HG02642 (cell line): ENCODE measurements at regions not wholly inside any gene's neighbourhood (a gene's known extent, or its start where the extent isn't known, plus 50 kb on each side); places are given as distances from the start of the nearest gene placed in this dataset.
A peak's percentile ranks its signal among the peaks of the same experiment; 100 is the strongest.

Experiments used
- ATAC-seq: cut with Tn5 transposase; IDR thresholded peaks from one replicate; pipeline ENCODE4 v1.9.1; 2021; ENCODE audit warnings: mild to moderate bottlenecking; ENCODE audit not compliant: unreplicated experiment, poor library complexity

- ATAC-seq: no peak
Observed at GRCh38 chr9:16191191-16191590, 638.3 kb downstream of the CCDC171 start.

GRCh38 chr9:16191691-16192402 is 639.0 kb downstream of the CCDC171 start:
- ATAC-seq: peak; percentile 89

GRCh38 chr9:16192403-16193017 is 639.7 kb downstream of the CCDC171 start:
- ATAC-seq: no peak

- no peak for ATAC-seq
Observed at GRCh38 chr9:16193066-16193465, 640.2 kb downstream of the CCDC171 start.

- no peak for ATAC-seq
Observed at GRCh38 chr9:16196206-16196605, 643.4 kb downstream of the CCDC171 start.

- no peak for ATAC-seq
Observed at GRCh38 chr9:16197578-16198370, 644.9 kb downstream of the CCDC171 start.

GRCh38 chr9:16198996-16199395 is 646.2 kb downstream of the CCDC171 start:
- no peak for ATAC-seq

- ATAC-seq: no peak
Observed at GRCh38 chr9:16202221-16202620, 649.4 kb downstream of the CCDC171 start.

GRCh38 chr9:16202914-16203728 is 650.3 kb downstream of the CCDC171 start:
- ATAC-seq: no peak

GRCh38 chr9:16203729-16204573 is 651.1 kb downstream of the CCDC171 start:
- no peak for ATAC-seq

- no peak for ATAC-seq
Observed at GRCh38 chr9:16205455-16205854, 652.6 kb downstream of the CCDC171 start.

GRCh38 chr9:16206518-16206917 is 653.7 kb downstream of the CCDC171 start:
- ATAC-seq: no peak

GRCh38 chr9:16207161-16207560 is 654.3 kb downstream of the CCDC171 start:
- ATAC-seq: no peak

GRCh38 chr9:16210440-16210839 is 657.6 kb downstream of the CCDC171 start:
- no peak for ATAC-seq

GRCh38 chr9:16211946-16212345 is 658.5 kb downstream of the BNC2 start:
- ATAC-seq: no peak

- ATAC-seq: no peak
Observed at GRCh38 chr9:16213781-16214515, 656.5 kb downstream of the BNC2 start.

- no peak for ATAC-seq
Observed at GRCh38 chr9:16214677-16215352, 655.7 kb downstream of the BNC2 start.

GRCh38 chr9:16215353-16215680 is 655.2 kb downstream of the BNC2 start:
- ATAC-seq: no peak
